ENCODE measurements at regions not wholly inside any gene's neighbourhood (a gene's known extent, or its start where the extent isn't known, plus 50 kb on each side); places are given as distances from the start of the nearest gene placed in this dataset.

- ATAC-seq = no peak
Measured at GRCh38 chr10:90218846-90219245, 517.5 kb downstream of the KIF20B start.

GRCh38 chr10:90222372-90222771 lies 521.0 kb downstream of the KIF20B start:
- no peaks in the 10 kb centered on the region for H3K9me3 ChIP-seq
- H3K4me1 ChIP-seq = no peaks in the 10 kb centered on the region
- intact Hi-C loops (cut with DNase I) = no loop called here
- H3K27me3 ChIP-seq = no peaks in the 10 kb centered on the region
- ATAC-seq (no peak), DNase-seq (no peak)
- 35 to 39% (median 37%) methylated on average over 4 of the region's 4 CpGs for WGBS, 4 donors
- H3K4me3 ChIP-seq = no peak overlapping the region
- H3K36me3 ChIP-seq = no peaks in the 10 kb centered on the region
- no peak for TF ChIP-seq POLR2A (IDR thresholded peaks at IDR 0.05)
- H3K27ac ChIP-seq = no peak overlapping the region

More at GRCh38 chr10:90218846-90219245, 517.5 kb downstream of the KIF20B start:
- intact Hi-C loops (cut with DNase I) = no loop called here
- H3K27ac ChIP-seq = no peak overlapping the region
- DNase-seq = no peak
- TF ChIP-seq POLR2A (IDR thresholded peaks at IDR 0.05) = no peak
- H3K4me1 ChIP-seq = no peaks in the 10 kb centered on the region
- H3K27me3 ChIP-seq = no peaks in the 10 kb centered on the region
- H3K36me3 ChIP-seq = no peaks in the 10 kb centered on the region
- H3K9me3 ChIP-seq = no peaks in the 10 kb centered on the region
- no peak overlapping the region for H3K4me3 ChIP-seq

GRCh38 chr10:90222939-90223338 lies 521.5 kb downstream of the KIF20B start:
- Histone ChIP-seq H3K27me3 (no peaks in the 10 kb centered on the region), H3K36me3 (no peaks in the 10 kb centered on the region), H3K27ac (no peak overlapping the region), H3K9me3 (no peaks in the 10 kb centered on the region), H3K4me1 (no peaks in the 10 kb centered on the region), H3K4me3 (no peak overlapping the region)
- TF ChIP-seq CTCF (IDR thresholded peaks at IDR 0.05) (no peak), POLR2A (IDR thresholded peaks at IDR 0.05) (no peak)
- ATAC-seq = no peak
- intact Hi-C loops (cut with DNase I) = no loop called here
- no peak for DNase-seq
- 60 to 65% (median 63%) methylated on average over 5 of the region's 5 CpGs for WGBS, 4 donors

GRCh38 chr10:90224791-90225566 lies 523.6 kb downstream of the KIF20B start:
- no peaks in the 10 kb centered on the region for H3K4me1 ChIP-seq
- no peak for TF ChIP-seq POLR2A (IDR thresholded peaks at IDR 0.05)
- no peak for TF ChIP-seq CTCF (IDR thresholded peaks at IDR 0.05)
- no peaks in the 10 kb centered on the region for H3K27me3 ChIP-seq
- H3K27ac ChIP-seq = no peak overlapping the region
- H3K36me3 ChIP-seq = no peaks in the 10 kb centered on the region
- no peaks in the 10 kb centered on the region for H3K9me3 ChIP-seq
- no peak overlapping the region for H3K4me3 ChIP-seq
- peak in 2 of 4 donors; percentile 69 to 73 for ATAC-seq
- WGBS, 4 donors = 84 to 92% (median 90%) methylated on average over 2 of the region's 2 CpGs
- DNase-seq = no peak
- intact Hi-C loops (cut with DNase I) = no loop called here

- H3K27ac ChIP-seq = no peak overlapping the region
- H3K4me1 ChIP-seq = no peaks in the 10 kb centered on the region
- H3K4me3 ChIP-seq = no peak overlapping the region
- ATAC-seq = no peak
- no peak for TF ChIP-seq CTCF (IDR thresholded peaks at IDR 0.05)
- no peak for TF ChIP-seq POLR2A (IDR thresholded peaks at IDR 0.05)
- no peaks in the 10 kb centered on the region for H3K9me3 ChIP-seq
- no peaks in the 10 kb centered on the region for H3K36me3 ChIP-seq
- WGBS, 4 donors = 91 to 94% (median 92%) methylated on average over 3 of the region's 3 CpGs
- no peak for DNase-seq
- intact Hi-C loops (cut with DNase I) = no loop called here
- H3K27me3 ChIP-seq = no peaks in the 10 kb centered on the region
Measured at GRCh38 chr10:90226517-90226916, 525.1 kb downstream of the KIF20B start.

All from heart left ventricle (tissue), 16 donors.